ENCODE measurements at regions not wholly inside any gene's neighbourhood (a gene's known extent, or its start where the extent isn't known, plus 50 kb on each side); places are given as distances from the start of the nearest gene placed in this dataset.

DNA sequence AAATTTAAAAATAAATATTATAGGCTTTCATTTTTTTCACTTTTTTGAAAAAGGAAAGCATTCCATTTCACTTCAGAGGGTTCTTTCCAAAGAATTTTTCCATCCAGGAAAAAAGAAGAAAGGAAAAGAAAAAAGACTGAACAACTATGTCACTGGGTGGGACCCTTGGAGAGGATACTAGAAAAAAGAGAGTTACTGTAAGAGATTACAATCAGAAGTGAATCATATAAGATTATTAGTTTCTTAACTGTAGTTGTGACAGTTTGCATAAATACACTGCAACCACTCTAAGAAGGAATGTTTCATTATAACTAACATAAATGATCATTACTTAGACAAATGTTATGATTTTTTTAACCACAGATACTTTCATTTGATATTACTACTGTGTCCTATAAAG is 87.8 kb downstream of the KLF12 start:
- TF ChIP-seq, protein P1, sequence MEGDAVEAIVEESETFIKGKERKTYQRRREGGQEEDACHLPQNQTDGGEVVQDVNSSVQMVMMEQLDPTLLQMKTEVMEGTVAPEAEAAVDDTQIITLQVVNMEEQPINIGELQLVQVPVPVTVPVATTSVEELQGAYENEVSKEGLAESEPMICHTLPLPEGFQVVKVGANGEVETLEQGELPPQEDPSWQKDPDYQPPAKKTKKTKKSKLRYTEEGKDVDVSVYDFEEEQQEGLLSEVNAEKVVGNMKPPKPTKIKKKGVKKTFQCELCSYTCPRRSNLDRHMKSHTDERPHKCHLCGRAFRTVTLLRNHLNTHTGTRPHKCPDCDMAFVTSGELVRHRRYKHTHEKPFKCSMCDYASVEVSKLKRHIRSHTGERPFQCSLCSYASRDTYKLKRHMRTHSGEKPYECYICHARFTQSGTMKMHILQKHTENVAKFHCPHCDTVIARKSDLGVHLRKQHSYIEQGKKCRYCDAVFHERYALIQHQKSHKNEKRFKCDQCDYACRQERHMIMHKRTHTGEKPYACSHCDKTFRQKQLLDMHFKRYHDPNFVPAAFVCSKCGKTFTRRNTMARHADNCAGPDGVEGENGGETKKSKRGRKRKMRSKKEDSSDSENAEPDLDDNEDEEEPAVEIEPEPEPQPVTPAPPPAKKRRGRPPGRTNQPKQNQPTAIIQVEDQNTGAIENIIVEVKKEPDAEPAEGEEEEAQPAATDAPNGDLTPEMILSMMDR (IDR thresholded peaks at IDR 0.05; ENCODE audit: low read length) = no peak
- no peak for TF ChIP-seq EZH2 (IDR thresholded peaks at IDR 0.05; ENCODE audit: borderline replicate concordance, low read length)
